CD4-positive, alpha-beta T cell treated with Interferon alpha-2 for 1 hour (primary cell): ENCODE measurements at regions not wholly inside any gene's neighbourhood (a gene's known extent, or its start where the extent isn't known, plus 50 kb on each side); places are given as distances from the start of the nearest gene placed in this dataset.
"Not testable (repeated sequence)": the region's sequence is repeated elsewhere in the genome, so short reads cannot be mapped to it uniquely, and the experiment has no call there.

Source experiments
- DNase-seq, 2 donors: peaks; one replicate each; pipeline ENCODE4 v3.0.0-alpha.2; 2020 to 2022

DNA sequence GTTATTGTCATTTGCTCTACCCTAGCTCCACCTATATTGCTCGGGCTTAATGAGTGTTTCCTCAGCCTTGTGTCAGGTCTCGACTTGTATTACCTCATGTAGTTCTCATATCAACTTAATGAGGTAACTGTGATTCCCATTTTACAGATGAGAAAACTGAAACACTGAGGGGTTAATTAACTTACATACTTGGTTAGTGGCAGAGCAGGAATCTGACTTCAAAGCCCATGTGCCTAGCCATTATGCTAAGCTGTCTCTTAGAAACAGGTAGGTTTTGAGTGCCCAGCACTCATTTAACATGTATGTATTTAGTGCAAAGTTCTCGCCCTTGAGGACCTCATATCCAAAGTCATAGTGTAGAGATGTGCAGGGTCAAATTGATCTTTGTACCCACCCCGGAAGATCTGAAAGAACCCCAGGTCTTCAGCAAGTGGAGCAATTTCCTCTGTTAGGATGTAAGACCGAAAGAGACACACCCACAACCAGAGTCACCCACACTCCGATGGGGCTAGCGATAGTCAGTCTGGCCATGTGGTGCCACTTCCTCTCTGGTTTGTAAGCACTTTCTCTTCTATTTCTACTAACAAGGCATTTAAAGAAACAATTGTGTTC is 121.0 kb upstream of the SLC39A10 start:
- peak; percentile 76 to 83 for DNase-seq

- DNase-seq = no peak
Measured at GRCh38 chr2:195534971-195535370, 122.1 kb upstream of the SLC39A10 start.

DNA sequence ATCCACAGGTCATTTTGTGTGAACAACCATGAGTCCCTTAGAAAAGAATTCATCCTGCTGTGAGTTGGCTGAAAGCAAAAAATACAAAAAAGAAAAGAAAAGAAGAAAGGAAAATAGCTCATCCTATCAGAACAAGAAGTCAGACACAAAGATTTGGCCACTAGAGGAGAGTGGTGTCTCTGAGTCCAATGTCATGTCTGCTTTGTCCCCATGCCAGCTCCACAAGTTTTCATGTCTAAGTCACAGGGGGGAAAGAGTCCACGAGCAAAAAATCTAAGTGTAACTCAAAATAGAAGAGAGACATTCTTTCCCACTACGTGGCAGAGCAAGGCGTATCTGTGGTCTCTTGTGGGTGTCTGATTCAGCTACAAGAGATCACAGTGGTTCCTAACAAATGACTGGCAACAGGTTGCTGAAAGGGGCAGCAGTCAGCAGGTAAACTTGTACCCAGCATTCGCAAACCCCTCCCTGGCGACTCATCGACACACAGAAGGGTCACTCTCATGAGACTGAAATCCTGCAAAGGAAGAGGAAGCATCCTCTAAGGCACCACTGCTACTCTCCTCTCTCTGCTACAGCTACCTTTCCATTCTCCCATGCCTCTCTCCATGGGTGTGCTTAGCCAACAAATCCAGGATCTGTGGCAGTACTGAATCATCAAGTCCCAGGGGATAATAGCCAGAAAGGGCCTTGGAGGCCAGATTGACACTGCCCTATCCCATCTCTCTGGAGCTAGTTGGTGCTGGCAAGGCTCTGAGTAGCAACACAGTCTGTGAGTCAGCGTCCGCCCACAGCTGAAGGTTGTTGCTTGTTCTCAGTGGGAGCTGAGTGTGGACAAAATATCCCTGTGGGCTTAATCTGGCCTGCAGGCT is 123.0 kb upstream of the SLC39A10 start:
- peak; percentile 28 to 61 for DNase-seq

DNA sequence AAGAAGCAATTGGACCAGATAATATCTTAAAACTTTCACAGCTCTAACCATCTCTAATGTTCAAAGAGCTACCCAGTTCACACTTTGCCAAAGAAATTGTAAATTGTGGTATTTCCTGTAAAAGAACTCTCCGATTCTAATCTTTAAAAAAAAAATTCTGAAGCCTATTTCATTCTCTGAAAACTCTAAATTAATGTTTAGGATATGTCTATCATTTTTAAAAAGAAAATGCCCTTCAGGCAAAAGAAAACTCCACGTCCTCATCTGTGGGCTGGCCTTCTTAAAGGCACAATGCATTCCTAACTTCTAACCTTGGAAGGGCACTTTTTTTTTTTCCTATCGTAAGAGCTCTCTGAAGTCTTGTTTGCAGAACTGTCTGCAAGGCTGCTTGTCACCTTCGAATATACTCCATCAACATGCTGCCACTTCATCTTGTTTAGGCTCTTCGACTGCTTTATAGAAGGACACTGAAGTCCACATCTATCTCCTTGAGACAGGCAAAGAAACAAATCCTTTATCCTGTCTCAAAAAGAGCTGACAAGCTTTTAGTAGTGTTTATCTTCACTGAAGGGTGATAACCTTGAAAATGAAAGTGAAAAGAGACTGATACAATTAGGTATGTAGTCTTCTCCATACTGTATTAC is 124.3 kb upstream of the SLC39A10 start:
- peak in 1 of 2 donors; percentile 78 for DNase-seq

DNA sequence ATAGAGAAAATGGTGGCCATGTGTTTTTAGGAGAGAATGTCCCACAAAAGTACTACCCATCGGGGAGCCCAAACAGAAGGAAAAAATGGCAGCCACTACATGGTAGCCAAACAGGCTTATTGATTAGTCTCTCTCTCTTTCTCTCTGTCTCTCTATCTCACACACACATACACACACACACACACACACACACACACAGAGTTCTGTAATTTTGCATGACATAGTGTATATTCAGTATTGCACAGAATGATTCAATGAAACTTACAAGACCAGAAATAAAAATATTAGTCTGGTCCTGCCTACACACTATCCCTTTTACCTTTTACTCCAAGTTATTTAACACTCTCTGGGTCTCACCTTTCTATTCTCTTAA is 124.8 kb upstream of the SLC39A10 start:
- no peak for DNase-seq

- DNase-seq = no peak
Measured at GRCh38 chr2:195531754-195532153, 125.3 kb upstream of the SLC39A10 start.

- DNase-seq = not testable (repeated sequence)
Measured at GRCh38 chr2:195523242-195523641, 133.8 kb upstream of the SLC39A10 start.

GRCh38 chr2:195521589-195521988 is 135.4 kb upstream of the SLC39A10 start:
- no peak for DNase-seq

DNA sequence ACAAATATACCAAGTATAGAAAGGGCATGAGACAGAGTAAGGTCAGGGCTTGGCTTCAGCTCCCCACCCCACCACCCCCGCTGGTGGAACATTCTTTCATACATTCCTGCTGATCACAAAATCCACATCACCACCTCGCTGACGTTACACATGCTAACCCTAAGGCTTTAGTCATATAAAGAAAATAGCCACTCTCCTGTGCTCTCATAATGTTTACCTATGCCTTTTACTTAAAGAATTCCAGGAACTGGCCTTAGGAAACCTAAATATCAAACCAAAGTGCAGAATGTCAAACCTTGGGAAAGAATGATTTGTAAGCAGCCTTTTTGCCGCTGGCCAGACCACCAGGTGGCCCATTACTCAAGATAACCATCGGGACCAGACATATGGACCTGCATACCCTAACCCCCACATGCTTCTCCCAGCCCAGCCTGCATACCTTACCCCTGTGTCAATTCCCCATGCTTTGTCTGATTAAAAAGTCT is 136.3 kb upstream of the SLC39A10 start:
- DNase-seq = no peak

DNA sequence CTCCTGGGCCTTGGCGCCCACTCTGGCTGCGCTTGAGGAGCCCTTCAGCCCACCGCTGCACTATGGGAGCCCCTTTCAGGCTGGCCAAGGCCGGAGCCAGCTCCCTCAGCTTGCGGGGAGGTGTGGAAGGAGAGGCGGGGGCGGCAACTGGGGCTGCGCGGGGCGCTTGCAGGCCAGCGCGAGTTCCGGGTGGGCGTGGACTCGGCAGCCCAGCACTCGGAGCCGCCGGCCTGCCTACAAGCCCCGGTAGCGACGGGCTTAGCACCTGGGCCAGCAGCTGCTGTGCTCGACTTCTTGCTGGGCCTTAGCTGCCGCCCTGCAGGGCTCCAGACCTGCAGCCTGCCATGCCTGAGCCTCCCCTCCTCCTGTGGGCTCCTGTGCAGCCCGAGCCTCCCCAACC is 141.5 kb upstream of the SLC39A10 start:
- DNase-seq = no peak

DNA sequence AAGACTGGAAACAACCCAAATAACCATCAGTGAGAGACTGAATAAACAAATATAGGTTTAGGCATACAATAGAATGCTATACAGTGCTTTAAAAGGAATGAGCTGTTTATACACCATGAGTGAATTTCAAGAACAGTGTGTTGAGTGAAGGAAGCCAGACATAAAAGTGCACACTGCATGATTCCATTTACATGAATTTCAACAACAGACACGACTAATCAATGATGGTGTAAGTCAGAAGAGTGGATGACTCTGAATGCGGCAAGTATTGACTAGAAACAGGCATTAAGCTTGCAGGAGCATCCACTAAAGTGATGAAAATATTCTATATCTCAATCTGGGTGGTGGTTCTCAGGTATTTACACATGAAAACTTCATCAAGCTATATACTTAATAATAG is 142.7 kb upstream of the SLC39A10 start:
- no peak for DNase-seq

DNA sequence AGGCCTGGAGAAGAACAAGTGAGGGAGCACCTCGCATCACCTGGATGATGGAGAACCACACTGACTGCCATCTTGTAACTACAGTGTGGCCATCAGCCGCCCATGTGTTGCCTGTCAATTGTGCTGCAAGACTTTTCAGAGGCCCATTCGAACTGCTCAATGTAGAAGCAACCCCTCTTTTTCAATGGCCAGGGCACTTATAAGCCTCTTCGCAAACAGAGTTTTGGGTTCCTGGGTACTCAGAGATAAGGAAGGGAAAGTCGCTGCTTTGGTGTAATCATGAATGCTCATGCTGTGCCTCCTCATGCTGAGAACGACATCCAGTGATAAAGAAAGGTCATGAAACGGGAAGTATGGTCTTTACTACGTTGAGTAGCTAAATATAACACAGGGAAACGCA is 143.9 kb upstream of the SLC39A10 start:
- DNase-seq = no peak

GRCh38 chr2:195509551-195509950 is 147.5 kb upstream of the SLC39A10 start:
- no peak for DNase-seq

GRCh38 chr2:195508139-195508455 is 148.9 kb upstream of the SLC39A10 start:
- DNase-seq = no peak

DNA sequence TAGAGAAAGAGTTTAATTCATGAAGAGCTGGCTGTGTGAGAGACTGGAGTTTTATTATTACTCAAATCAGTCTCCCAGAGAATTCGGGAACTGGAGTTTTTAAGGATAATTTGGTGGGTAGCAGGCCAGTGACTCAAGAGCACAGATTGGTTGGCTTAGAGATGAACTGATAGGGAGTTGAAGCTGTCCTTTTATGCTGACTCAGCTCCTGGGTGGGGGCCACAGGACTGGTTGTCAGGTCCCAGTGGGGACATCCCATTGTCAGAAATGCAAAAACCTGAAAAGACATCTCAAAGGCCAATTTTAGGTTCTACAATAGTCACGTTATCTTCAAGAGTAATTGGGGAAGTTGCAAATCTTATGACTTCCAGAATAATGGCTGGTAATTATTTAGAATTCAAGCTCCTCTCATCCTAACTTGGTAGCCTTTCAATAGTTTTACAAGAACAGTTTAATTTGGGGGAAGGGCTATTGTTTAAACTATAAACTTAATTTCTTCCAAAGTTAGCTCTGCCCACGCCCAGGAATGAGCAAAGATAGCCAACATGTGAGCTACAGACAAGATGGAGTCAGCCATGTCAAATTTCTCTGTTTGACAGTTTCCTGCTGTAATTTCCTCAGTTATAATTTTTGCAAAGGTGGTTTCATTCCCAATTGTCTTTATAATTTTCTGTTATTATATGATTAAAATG is 149.4 kb upstream of the SLC39A10 start:
- DNase-seq = no peak

- DNase-seq = no peak
Measured at GRCh38 chr2:195505701-195506100, 151.3 kb upstream of the SLC39A10 start.

DNA sequence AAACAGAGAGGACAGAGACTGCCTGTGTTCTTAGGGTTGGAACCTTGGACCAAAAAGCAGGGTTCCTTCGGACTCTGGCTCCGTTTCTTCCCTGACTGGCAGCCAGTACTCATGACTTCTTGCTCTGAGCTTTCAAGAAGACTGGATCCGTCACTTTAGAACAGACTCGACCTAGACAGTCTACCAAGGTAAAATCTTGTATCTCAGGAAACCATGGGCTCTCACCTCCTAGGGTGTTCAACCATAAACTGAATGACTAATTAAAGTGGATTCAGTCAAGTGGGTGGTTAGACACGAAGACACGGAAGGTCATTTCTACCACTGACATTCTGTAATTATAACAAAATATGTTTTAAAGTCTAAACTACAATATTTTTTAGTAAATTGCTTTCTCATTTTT is 153.8 kb upstream of the SLC39A10 start:
- DNase-seq = no peak

DNA sequence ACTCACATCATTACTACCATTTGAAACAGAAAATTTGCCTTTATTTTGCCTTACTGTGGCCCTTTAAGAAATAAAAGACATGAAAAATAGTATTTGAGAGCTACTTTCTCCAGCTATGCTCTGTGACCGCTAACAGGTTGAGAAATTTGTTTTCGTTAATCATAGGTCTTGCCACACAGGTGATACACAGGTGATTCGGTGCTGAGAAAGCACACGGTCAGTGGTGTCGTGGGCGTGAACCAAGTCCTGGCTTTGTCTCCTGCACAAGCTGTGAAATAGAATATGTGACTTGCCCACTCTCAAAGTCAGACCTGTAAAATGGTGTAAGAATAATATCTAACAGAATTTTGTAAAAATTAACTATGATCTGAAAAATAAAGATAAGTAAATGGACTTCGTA is 155.3 kb upstream of the SLC39A10 start:
- DNase-seq = no peak

- DNase-seq = no peak
Measured at GRCh38 chr2:195500879-195501278, 156.1 kb upstream of the SLC39A10 start.

- no peak for DNase-seq
Measured at GRCh38 chr2:195498839-195499490, 158.1 kb upstream of the SLC39A10 start.

DNA sequence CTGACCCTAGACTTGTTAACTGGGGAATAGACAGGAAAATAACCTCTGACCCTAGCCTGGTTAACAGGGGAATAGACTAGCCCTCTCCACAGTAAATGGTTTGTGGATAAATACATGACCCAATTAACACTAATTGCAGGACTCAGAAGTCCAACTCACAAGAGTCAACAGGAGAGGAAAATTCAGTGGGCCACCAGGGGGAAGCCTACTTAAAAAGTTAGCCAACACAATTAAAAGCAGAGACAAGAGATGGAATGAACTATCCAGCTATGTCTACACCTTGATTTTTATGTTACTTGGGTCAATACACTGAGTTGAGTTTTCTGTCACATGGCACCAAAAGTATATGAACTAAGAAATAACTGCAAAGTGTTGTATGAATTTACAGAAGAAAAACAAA is 158.8 kb upstream of the SLC39A10 start:
- DNase-seq = peak; percentile 72 to 80

DNA sequence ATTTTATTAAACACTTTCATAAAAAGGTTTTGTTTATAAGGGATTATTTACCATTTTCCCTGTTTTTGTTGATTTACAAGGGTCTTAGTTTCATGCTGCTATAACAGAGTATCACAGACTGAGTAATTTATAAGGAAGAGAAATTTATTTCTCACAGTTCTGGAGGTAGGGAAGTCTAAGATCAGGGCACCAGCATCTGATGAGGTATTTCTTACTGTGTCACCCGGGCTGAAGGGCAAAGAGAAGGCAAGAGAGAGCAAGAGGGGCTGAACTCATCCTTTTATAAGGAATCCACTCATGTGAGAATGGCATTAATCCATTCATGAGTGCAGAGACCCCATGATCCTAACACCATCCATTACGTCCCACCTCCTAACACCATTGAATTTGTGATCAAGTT is 160.0 kb upstream of the SLC39A10 start:
- no peak for DNase-seq

- no peak for DNase-seq
Measured at GRCh38 chr2:195495966-195496365, 161.1 kb upstream of the SLC39A10 start.
